ENCODE measurements at regions not wholly inside any gene's neighbourhood (a gene's known extent, or its start where the extent isn't known, plus 50 kb on each side); places are given as distances from the start of the nearest gene placed in this dataset.

DNA sequence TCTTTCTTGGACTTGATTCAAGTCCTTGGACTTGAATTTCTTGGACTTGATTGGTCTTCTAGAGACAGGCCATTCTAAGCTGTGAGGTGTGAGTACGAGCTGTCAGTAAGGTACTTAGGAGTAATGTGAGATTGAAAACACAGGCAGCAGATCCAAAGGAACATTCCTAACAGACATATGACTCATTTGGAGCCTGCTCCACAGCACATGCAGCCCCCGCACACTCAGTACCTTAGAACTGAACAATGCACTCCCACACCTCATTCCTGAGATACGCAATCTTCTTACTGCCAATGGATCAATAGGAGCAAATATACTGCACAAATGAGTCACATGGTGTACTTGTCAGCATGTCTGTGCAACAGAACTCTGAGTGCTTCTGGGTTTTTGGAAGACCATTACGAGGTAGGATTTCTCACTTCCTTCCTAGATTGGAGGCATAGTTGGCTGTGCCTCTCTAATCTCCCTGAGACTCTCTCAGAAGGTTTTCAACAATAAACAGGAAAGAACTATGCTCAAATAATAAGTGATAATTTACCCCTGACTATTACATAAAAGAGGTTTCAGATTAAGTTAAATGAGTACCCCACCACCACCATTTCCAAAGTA lies 243.1 kb downstream of the KCNA4 start:
- peaks cover 16% of the 10 kb centered on the region for H3K4me1 ChIP-seq
- peak overlapping the region; percentile 82 for H3K27ac ChIP-seq (replicated peaks)
- intact Hi-C loops (cut with micrococcal nuclease): no loop called here
- TF ChIP-seq, protein P1, sequence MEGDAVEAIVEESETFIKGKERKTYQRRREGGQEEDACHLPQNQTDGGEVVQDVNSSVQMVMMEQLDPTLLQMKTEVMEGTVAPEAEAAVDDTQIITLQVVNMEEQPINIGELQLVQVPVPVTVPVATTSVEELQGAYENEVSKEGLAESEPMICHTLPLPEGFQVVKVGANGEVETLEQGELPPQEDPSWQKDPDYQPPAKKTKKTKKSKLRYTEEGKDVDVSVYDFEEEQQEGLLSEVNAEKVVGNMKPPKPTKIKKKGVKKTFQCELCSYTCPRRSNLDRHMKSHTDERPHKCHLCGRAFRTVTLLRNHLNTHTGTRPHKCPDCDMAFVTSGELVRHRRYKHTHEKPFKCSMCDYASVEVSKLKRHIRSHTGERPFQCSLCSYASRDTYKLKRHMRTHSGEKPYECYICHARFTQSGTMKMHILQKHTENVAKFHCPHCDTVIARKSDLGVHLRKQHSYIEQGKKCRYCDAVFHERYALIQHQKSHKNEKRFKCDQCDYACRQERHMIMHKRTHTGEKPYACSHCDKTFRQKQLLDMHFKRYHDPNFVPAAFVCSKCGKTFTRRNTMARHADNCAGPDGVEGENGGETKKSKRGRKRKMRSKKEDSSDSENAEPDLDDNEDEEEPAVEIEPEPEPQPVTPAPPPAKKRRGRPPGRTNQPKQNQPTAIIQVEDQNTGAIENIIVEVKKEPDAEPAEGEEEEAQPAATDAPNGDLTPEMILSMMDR (IDR thresholded peaks at IDR 0.05; ENCODE audit: borderline replicate concordance): no peak
- no peaks in the 10 kb centered on the region for H3K36me3 ChIP-seq
- H3K4me3 ChIP-seq: peak overlapping the region; percentile 23
- H3K9me3 ChIP-seq (replicated peaks): no peaks in the 10 kb centered on the region
- peak; percentile 25 for DNase-seq
- no peaks in the 10 kb centered on the region for H3K27me3 ChIP-seq (ENCODE audit: low read depth)

DNA sequence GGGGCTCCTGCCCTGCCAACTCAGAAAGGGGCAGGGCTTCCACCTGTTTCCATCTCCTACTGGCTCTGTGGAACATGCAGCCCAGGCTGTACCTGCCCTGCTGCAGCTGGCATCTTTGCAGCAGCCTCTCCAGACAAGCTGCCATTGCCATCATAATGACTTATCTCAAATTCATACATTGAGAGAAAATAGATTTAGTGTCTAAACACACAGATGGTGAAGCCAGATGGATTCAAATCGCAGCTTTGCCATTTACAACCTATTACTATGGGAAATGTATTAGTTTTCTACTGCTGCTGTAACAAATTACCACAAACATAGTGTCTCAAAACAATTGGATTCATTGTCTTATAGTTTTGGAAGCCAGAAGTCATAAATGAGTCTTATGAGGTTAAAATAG lies 260.0 kb downstream of the KCNA4 start:
- Histone ChIP-seq H3K9me3 (replicated peaks) (peaks cover 10% of the 10 kb centered on the region), H3K27ac (replicated peaks) (no peak overlapping the region), H3K27me3 (ENCODE audit: low read depth) (no peaks in the 10 kb centered on the region), H3K36me3 (no peaks in the 10 kb centered on the region), H3K4me1 (no peaks in the 10 kb centered on the region), H3K4me3 (no peak overlapping the region)
- TF ChIP-seq, protein P1 (IDR thresholded peaks at IDR 0.05; ENCODE audit: borderline replicate concordance): no peak
- intact Hi-C loops (cut with micrococcal nuclease): no loop called here
- DNase-seq: no peak

DNA sequence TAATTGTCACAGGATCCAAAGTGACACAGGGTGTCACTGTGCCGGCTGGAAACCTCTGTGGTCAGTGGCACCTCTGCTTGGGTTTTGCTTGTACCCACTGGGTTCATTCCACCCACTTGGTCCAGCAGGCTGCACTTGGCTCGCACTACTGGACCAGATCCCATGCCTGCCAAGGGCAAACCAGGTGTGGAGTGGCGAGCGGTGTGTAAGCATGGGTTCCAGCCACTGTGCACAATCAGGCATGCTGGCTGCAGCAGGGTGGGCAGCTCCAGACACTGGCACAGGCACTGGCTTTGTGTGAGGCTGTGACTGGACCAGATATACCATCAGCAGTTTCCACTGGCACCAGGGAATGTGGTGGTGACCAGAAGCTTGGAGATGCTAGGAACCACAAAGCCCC lies 261.4 kb downstream of the KCNA4 start:
- H3K27me3 ChIP-seq (ENCODE audit: low read depth): no peaks in the 10 kb centered on the region
- TF ChIP-seq, protein P1 (IDR thresholded peaks at IDR 0.05; ENCODE audit: borderline replicate concordance): no peak
- H3K27ac ChIP-seq (replicated peaks): no peak overlapping the region
- intact Hi-C loops (cut with micrococcal nuclease): no loop called here
- H3K4me1 ChIP-seq: no peaks in the 10 kb centered on the region
- no peak for DNase-seq
- H3K36me3 ChIP-seq: no peaks in the 10 kb centered on the region
- H3K4me3 ChIP-seq: no peak overlapping the region
- H3K9me3 ChIP-seq (replicated peaks): peaks cover 10% of the 10 kb centered on the region

DNA sequence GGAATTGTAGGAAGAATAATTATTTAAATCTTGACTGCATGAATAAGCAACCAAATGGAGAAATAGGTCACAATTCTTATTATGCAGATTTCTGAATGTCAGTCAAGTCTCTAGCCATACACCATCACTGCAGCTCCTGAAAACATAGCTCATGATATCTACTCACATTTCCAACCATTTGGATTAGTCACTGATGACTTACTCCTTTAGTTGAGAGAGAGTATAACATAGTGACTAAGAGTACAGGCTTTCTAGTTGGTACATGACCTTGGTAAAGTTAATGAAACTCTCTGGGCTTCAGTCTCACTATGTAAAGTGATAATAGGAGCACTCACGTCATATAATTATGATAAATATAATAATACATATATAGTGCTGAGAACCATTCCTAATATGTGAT lies 265.2 kb downstream of the KCNA4 start:
- H3K36me3 ChIP-seq: no peaks in the 10 kb centered on the region
- no peaks in the 10 kb centered on the region for H3K4me1 ChIP-seq
- intact Hi-C loops (cut with micrococcal nuclease): no loop called here
- no peak for DNase-seq
- peaks cover under 1% of the 10 kb centered on the region for H3K9me3 ChIP-seq (replicated peaks)
- H3K4me3 ChIP-seq: no peak overlapping the region
- TF ChIP-seq, protein P1 (IDR thresholded peaks at IDR 0.05; ENCODE audit: borderline replicate concordance): no peak
- no peaks in the 10 kb centered on the region for H3K27me3 ChIP-seq (ENCODE audit: low read depth)
- H3K27ac ChIP-seq (replicated peaks): no peak overlapping the region

DNA sequence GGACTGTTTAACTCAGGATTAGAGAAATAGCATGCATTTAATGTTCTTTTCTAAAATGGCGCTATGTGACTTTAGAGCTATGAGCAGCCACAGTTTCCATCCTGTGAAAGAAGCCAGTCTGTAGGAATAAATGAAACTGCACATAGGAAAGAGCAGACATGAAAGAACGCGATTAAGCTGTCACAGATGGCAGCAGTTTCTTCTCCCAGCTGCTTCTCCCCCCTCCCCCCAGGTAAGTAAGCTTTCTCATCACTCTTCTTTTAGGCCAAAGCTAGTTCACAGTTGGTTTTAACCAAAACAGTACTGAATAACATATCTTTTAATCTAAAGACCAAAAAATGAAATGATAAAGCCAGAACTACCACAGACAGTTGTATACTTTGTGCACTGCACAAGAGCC lies 266.4 kb downstream of the KCNA4 start:
- DNase-seq: no peak
- TF ChIP-seq, protein P1 (IDR thresholded peaks at IDR 0.05; ENCODE audit: borderline replicate concordance): no peak
- H3K4me3 ChIP-seq: no peak overlapping the region
- H3K27me3 ChIP-seq (ENCODE audit: low read depth): no peaks in the 10 kb centered on the region
- no peaks in the 10 kb centered on the region for H3K4me1 ChIP-seq
- intact Hi-C loops (cut with micrococcal nuclease): no loop called here
- H3K9me3 ChIP-seq (replicated peaks): no peaks in the 10 kb centered on the region
- no peak overlapping the region for H3K27ac ChIP-seq (replicated peaks)
- no peaks in the 10 kb centered on the region for H3K36me3 ChIP-seq

Measured in left ventricle myocardium inferior (tissue), 1 donor.